GM03348 (cell line): ENCODE measurements at regions not wholly inside any gene's neighbourhood (a gene's known extent, or its start where the extent isn't known, plus 50 kb on each side); places are given as distances from the start of the nearest gene placed in this dataset.

Experiments
- DNase-seq: peaks from one replicate; pipeline ENCODE4 v3.0.0; 2012; ENCODE audit warnings: low spot score

DNA sequence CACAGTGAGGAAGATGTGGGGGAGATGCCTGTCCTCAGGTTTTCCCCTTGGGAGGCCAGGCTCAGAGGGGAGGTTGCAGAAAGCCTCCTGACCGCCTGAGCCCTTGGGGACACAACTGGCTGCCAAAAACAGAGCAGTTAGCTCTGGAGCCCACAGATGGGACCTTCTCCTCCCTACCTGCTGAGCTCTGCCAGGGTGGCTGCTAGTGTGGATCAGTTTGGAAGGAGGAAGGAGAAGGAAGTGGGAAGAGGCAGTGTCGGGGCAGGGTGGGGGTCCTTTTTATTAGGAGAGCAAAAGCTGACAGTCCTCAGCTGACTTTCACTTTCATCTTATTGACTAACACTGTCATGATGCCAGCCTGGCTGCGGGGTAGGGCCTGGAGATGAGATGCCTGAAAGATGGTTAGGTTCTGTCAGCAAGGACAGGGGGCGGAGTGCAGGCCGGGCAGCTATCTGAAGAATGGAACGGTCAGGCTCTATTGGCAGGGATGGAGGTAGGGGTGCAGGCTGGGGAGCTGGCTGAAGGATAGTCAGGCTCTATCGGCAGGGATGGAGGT lies 188.5 kb upstream of the HDAC4 start:
- DNase-seq, result no peak

DNA sequence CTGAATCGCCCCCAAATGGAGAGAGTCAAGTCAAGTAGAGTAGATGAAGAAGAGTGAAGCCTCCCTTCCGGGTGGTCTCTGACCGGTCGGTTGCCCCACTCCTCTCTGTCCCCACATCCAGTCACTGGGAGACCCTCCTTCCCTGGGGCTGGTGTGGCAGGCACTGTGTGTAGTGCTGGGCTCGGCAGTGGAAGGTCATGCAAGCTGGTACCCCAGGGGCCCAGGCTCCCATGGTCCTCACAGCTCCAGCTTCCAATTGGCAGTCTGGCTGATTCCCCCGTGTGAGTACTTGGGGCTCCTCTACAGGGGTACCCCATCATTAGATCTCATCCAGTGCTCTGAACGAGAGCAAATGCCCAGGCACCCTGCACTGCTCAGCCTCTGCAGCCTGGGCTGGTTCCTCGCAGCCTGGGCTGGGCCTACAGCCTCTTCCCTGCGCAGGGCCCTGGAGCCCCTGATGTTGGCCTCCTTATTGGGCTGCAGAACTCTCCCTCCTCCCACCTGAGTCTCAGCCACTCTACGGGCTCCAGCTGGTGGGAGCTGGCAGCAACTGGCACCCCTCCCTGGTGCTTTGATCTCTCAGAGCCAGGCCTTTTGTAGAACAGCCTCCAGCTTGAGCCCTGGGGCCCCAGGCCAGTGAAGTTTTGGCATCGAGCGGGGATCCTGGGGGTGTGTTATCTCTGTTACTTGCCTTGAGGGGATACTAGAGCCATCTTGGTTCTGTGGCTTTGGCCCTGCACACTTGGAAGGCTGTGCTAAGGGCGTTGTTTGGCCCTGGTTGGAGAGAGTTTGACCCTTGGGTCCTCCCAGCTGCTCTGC lies 187.8 kb upstream of the HDAC4 start:
- no peak for DNase-seq

DNA sequence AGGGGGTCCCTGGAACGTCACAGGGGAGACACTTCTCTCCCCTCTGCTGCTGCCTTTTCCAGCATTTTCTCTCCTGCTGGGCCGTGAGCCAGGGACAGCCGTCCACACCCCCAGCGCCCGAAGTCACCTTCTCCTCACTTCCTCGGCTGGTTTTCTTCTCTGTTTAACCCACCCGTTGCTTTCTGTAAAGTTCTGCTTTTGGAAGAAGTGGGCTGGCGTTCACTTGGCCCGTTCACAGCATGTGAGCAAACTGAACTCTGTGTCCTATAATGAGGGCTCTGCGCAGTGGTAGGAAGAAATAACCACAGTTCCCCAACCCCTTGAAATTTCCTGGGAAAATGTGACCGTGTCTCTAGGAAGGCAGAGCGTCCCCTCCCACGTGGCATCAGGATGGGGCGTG lies 187.0 kb upstream of the HDAC4 start:
- DNase-seq, result no peak

DNA sequence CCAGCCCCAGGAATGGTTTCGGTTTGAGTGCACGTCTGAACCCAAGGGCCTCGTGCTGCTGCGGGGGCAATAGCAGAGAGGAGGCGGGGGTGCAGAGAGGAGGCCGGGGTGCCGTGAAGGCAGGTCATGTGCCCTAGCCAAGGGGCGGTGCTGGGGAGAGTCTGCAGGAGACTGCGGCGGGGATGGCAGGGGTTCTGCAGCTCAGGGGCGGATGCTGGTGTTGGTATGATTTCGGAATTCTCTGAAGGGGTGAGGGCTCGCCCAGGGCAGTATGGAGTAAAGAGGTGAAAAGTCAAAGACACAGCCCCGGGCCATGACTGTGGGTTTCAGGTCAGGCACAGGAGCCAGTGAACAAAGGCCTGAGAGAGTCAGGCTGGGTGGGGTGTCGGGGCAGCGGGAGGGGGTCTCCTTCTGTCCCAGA lies 186.5 kb upstream of the HDAC4 start:
- DNase-seq, result no peak

DNA sequence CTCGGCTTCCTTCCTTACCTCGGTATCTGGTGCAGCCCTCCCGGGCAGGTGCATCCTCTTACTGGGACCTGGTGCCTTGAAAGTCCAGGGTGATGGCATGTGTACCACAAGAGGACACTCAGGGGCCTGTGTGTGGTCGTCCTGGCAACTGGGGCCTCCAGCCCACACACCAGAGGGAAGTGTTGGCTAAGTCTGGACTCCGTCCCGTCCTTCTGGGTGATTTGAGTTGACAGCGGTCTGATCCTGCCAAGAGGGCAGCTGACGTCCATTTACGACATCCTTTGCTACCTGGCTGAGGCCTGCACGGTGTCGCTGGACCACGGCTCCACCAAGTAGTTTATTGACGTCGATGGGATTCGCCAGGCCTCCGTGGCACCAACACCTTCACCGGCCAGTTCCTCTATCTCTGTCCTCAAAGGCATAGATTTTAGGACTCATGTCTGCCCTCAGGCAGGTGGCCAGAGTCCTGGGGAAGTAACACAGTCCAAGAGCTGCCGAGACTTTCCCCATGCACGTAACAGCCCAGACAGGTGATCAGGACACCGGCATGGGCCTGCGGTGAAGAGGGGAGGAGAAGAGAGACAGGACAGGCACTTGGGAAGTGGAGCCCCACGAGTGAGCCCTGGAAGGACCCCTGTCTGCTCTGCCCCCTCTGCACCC lies 186.0 kb upstream of the HDAC4 start:
- DNase-seq, result no peak

DNA sequence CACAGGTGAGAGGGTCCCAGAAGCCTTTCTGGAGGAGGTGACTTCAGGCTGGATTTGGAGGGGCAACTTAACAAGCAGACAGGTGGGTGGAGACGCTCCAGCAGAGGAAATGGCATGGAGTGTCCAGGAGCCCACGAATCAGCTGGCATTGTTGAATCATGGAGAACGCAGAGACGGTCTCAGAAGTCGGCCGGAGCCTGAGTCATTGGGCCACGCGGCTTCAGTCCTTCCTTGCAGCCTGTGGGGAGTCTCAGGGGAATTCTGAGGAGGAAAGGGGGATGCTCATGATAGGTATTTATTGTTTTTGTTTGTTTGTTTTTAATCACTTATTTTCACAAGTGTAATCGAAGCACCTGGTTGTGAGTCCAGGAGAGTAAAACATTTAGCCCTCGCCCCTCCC lies 184.6 kb upstream of the HDAC4 start:
- no peak for DNase-seq

DNA sequence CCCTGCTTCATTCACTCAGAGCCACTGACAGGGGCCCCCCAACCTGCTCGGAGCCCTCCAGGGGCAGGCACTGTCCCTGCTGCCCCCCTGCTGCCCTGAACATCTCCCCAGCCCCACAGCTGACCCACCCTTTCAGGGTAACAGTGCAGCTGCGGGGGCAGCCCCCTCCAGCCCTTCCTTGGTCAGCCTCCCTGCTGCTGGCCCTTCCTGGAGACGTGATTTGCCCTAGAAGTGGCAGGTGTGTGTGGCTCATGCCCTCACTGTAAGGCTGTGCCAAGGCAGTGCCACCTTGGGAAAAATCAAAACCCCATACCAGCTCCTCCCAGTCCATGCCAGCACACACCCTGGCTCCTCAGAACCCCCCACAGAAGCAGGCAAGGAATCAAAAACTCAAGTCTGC lies 184.2 kb upstream of the HDAC4 start:
- no peak for DNase-seq

DNA sequence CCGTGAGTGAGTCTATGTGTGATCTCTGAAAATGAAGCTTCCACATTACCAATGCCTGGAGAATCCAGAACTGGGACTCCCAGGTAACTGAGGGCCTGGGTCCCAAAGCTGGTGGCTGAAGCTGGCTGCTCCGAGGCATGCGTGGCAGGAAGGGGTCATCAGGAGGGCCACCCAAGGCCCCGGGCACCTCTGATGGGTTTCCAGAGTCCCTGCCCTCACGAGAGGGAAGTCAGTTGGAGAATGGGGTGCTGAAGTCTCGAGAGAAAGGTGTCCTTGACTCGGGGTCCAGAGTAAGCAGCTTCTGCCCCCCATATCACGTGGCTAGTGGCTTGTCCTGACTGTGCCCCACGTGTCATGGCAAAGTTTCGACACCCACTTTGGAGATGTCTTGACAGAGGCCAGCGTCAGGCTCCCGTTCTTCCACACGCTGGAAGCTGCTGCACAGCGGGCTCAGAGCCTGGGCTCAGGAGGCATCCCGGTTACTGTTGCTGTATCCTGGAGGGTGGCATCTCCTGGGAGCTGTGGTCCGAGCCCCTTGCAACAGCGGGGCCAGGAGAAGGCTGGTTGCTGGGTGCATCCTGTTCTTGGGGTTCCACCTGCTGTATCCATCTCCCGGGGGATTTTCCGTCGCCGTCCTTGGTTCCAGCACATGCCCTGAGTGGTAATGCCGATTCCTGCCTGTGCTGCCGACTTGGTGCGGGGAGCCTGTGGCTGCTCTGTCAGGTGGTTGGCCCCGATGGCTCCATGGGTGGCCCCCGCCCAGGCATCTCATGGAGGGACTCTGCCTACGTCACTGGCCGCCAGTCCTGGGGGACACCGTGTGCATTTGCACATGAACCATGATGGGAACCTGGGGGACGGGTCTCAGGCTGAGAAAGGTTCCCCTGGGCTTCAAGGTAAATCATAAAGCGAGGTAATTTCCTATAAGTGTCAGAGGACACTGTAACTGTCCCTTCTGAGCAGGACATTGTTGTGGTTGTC lies 183.3 kb upstream of the HDAC4 start:
- DNase-seq, result no peak

DNA sequence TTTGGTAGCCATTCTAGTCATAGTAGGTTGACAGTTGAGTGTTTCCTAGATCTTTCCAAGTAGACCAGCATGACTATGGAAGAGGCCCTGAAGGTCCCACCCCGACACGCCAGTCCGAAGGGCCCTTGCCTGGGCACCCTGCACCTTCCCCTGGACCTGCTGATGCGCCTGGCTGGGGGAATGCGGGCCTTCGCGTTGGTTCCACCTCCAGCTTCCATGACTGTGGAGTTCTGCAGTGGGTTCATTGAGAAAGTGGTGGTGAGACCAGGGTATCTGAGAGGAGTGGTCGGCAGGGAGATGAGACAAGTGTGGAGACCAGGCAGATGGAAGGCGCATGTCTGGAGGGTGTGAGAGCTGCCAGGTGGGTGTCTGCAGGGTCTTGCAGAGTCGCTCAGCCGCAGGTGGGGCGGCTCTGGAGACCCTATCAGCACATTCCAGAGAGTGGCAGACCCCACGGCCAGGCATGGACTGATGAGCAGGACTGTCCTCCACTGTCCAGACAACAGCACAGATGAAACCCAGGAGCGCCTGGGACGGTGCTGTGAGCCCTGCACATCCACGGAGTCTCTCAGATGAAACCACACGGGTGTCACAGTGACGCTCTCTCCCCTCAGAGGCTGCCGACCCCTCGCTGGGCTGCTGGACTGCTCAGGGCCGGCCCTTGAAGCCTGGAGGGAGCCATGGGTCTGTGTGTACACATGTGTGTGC lies 182.5 kb upstream of the HDAC4 start:
- DNase-seq, result no peak

DNA sequence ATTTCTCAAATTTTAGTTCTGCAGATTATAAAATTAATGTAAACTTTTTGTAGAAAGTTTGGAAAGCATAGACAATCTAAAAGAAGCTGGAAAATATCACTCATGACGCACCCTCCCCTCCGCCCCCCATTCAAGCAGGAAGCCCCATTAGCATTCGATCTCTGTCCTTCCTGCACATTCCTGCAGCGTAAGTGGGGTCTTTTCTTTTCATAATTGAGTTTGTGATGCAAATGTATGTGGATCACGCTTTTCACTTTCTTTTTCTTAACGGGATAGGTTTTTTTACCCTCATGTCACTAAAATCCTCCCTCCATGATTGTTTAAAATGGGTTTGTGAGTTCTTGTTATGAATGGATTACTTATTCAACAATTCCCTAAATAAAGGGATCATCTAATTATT lies 181.7 kb upstream of the HDAC4 start:
- DNase-seq, result no peak

DNA sequence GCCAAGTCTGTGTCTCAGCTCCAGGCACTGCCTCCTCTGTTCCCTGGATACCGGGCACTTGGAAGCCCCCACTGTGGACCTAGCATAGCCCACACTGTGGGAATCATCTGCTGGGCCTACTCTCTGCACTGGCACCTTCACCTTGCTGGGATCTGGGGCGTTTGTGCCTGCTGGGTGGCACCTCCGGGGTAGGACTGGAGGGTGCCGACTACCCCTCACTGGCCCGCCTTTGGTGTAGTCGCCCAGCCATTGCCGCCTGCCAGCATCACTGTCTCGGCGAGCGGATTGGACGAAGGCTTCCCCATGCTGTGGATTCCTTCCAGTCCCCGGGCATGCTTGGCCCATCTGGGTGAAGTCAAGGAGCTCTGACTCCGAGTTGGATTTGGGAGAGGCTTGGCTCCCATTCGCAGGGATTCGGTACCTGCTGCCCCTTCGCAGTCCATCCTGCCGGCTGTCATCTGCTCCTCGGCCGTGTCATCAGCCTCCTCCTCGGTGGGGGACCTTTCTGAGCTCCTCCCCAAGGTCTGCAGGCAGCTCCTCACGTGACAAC lies 180.6 kb upstream of the HDAC4 start:
- DNase-seq, result no peak

DNA sequence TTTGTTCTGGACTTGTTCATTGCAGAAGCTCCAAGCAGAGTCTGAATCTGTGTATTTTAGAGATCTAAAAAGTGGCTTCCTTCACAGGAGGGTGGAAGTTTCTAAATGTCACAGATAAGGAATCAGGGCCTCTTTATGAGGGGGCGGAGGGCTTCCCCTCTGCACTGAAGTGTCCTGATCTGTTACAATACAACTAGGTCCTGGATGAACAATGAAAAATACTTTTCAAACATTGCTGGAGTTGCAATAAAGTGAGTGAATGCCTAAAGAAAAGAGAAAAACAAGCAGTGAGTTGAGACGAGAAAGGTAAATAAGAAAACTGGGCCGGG lies 179.3 kb upstream of the HDAC4 start:
- DNase-seq, result no peak

DNA sequence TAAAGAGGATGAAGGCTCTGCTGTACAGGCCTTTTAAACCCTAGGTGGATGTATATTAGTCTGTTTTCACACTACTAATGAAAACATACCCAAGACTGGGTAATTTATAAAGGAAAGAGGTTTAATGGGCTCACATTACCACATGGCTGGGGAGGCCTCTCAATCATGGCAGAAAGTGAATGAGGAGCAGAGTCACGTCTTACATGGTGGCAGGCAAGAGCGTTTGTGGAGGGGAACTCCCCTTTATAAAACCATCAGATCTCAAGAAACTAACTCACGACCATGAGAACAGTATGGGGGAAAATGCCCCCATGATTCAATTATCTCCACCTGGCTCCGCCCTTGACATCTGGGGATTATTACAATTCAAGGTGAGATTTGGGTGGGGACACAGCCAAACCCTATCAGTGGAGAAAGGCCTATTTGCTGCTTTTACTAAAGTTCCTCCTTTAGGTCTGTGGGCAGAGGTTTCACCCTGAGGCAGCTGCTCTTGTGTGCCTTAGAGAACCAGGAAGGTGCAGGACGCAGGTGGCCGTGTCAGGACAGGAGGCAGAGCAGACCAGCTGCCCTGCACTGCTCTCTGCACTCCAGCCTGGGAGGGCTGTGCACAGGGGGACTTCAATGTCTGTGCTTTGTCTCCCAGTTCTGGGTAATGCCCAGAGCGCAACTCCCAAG lies 178.8 kb upstream of the HDAC4 start:
- DNase-seq, result no peak

DNA sequence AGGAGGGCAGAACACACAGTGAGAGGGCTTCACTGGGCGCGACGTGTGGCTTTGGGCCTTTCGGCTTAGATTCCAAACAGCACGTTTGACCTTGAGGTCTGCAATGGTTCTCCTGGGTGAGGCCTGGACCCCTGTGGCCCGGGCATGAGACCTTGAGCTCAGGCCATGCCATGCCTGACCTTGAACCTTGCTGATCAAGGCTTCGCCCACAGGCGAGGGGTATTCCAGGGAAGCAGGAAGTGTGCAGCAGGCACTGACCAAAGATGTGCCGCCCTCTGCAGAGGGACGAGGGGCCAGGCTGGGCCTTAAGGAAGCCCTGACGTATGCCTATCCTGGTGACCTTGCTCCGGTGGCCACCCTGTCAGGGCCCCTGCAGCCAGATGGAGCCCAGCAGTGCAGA lies 178.3 kb upstream of the HDAC4 start:
- DNase-seq, result no peak

DNA sequence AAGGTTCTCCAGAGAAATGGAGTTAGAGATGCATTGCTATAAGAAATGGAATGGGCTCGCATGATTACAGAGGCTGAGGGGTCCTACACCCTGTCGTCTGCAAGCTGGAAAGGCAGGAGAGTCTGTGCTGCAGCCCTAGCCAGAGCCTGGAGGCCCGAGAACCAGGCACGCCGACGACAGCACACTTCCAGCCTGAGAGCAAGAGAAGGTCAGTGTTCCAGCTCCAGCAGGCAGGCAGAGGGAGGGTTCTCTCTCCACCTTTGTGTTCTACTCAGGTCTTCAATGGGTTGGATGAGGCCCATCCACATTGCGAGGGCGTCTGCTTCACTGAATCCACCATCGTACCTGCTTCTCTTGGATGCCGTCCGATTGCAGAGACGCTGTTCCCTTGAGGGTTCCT lies 177.6 kb upstream of the HDAC4 start:
- no peak for DNase-seq

DNA sequence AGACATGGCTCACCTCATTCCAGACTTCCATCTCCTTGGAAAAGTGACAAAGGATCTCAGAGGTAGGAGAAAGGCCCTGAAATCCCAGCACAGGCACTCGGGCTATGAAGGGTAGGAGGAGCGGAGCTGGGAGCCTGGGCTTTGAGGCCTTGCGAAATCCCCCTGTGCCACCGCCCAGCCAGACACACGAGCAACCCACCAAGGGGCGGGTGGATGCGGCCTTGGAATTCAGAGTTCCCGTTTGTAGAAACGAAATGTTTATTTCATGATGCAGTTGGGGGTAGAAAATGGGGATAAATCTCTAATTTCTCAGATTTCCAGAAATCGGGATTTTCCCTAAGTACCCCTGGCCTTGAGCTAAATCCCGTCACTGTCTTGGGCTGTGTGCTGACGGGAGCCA lies 177.1 kb upstream of the HDAC4 start:
- no peak for DNase-seq

DNA sequence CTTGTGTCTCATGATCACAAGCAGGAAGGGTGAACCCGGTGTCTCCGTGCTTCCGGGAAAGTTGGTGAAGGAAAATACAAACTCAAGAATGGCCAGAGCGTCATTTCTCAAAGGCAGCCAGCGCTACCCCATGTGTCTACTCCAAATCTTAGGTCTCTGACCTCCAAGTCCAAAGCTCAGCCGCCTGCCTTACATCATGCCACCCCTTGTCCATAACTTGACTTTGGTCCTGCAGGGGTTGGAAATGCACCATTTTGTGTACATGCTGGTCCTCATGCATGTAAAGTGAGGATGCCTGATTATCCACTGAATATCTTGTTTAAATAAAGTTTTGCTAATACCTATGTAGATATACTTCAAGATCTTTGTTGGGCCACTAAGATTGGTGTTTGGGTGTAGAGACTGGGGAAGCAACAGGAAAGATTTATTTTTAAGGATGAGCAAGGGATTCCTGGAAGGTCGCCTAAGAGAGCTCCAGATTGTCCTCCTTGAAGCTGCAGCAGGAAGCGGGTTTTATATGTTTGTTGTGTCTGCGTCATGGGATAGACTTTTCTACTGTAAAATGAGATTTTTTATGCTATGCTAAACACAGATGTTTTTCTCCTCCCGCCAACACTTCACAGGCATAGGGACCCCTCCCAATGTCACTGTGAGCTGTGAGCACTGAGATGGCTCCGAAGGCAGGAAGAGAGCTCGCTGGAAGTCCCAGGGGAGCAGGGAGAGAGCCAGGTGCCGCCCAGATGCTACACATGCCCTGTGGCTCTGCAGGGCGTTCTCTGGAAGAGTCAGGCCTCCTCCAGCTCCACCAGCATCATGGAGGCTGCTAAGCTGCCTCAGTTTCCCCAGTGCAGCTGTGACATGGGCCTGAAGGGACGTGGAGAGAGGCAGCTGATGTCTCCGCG lies 176.2 kb upstream of the HDAC4 start:
- DNase-seq, result no peak

DNA sequence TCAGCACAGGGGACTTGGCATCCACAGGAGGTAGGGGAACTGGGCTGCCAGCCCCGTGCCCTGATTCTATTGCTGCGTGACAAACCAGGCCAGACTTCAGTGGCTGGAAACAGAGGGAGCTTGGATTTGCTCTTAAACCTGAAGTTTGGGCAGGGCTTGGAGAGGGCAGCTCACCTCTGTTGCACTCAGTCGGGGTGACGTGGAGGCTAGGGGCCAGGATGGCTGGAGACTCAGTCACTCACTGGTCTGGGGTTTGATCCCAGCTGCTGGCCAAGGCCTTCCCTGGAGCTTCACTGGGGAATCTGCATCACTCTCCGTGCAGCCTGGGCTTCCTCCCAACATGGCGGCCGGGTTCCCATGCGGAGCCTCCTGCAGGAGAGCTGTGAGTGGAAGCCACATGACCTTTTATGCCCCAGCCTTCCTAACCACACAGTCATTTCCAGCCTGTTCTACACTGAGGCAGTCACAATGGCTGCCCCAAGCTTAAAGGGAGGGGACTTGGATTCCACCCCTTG lies 175.2 kb upstream of the HDAC4 start:
- no peak for DNase-seq

DNA sequence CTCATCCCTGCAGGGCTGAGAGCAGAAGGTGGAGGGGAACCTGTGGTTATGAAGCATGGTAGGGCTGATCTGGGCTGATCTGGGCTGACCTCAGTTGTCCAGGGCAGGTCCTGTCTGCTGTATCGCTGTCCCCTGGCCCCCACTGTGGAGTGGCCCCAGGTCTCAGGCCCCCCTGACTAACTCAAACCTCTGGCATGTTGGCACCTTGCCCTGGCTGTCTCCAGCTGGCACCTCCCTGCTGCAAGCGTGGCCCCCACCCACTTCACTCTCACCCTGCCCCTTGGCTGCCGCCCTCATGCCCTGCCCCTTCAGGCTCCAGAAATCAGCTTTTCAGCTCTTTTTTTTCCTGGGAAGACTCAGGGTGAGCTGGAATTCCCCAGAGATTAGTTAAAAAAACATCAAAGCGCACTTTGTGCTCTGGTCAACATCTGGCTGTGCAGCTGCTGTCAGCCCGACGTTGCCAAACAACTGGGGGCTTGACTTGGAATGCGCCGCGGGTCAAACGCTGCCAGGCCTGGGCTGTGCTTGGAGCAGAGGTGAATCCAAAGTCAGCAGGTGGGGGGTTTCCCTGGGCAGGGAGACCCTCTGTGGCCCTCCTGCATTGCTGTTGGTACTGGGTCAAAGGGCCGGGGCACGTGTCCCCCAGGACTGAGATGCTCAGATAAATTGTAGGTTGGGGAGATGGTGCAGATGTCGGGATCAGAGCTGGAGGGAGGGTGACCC lies 173.8 kb upstream of the HDAC4 start:
- DNase-seq, result no peak
